ENCODE measurements at regions not wholly inside any gene's neighbourhood (a gene's known extent, or its start where the extent isn't known, plus 50 kb on each side); places are given as distances from the start of the nearest gene placed in this dataset.
"Not testable (repeated sequence)": the region's sequence is repeated elsewhere in the genome, so short reads cannot be mapped to it uniquely, and the experiment has no call there.

DNA sequence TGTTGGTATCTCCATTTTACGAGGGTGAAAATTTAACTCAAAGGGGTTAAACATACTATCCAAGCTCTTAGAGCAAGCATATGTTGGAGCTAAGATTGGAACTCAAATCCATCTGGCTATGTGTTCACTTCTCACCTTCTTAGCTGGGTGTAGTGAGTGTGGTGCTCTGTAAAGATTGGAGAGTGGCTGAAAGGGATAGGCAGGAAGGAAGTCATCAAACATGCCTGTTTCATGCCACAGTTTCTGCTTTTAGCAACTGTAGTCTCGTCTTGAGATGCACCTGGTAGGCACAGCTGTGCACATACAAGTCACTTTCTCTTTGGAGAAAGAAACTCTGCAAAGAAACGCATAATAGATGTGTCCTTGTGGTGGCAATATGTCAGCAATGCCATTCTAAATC lies 189.1 kb upstream of the MDFIC2 start:
- DNase-seq (ENCODE audit: low read depth), result no peak

DNA sequence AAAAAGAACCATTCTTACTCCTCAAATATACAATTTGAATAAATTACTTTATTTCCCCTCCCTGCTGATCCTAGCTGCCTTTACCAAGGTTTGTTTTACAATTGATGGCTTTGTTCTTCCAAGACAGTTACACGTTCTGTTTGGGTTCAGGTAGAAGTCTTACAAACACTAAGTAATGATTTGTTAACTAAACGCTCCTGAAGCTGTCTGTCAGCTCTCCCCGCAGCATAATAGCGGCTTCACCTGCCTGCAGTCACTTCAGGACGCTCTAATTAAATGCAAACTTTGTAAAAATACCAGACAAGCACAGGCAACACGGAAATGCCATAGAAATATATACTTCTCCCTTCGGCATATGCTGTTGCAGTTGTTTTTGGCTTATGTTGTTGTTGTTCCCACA lies 176.4 kb upstream of the MDFIC2 start:
- no peak for DNase-seq (ENCODE audit: low read depth)

DNA sequence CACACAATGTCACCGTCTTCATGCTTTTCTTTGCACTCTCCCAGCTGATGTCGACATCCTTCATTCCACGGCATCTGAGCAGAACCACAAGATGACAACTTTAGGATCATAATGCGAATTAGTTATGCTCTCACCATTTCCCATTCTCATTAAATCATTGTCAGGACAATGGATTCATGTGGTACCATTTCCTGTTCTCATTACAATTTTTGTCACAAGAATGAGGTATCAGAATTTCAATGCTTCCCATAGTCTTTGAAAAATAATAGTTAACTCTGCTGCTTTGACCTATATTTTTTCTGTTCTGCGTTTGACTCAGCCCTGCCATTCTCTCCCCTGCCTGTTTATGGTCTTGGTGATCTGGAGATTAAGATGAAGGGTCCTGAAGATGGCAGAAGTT lies 175.7 kb upstream of the MDFIC2 start:
- DNase-seq (ENCODE audit: low read depth), result no peak

DNA sequence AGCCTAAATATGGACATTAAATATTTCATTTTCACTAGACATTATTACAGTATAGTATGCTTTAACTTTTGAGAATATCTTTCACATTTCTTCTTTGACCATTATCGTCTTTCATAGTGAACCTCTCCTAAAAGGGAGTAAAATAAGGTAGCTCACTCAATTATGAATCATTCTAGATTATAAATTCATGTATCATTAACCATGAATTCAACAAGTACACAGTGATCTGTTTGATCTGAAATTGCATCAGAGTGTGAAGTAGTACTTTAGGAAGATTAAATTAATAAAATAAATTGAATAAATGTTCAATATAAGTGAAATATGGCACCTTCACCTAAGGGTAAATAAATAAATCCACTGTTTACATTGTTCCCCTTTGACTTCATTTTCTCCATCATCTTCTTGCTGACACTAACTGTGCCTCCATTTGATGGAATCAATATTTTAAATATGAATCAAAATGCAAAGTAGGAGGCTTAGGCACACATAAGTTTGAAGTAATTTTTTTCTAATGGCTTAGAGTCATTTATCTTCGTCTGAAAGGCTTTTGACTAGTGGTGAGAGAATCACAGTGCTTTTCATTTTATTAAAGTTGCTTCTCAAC lies 174.1 kb upstream of the MDFIC2 start:
- DNase-seq (ENCODE audit: low read depth), result no peak

DNA sequence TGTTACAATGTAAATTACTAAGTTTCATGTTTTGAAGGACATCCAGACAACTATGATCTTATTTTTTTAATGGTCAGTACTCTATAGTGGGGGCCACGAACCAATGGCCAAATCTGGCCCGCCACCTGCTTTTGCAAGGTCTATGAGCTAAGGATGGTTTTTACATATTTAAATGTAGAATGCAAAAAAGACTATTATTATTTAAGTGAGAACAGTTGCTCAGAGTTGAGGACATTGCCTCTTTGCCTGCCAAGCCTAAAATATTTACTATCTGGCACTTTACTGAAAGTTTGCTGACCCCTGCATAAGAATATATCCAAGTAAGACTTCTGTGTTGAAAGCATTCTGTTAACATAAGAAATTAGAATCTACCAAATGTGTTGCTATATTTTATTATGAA lies 163.7 kb upstream of the MDFIC2 start:
- no peak for DNase-seq (ENCODE audit: low read depth)

DNA sequence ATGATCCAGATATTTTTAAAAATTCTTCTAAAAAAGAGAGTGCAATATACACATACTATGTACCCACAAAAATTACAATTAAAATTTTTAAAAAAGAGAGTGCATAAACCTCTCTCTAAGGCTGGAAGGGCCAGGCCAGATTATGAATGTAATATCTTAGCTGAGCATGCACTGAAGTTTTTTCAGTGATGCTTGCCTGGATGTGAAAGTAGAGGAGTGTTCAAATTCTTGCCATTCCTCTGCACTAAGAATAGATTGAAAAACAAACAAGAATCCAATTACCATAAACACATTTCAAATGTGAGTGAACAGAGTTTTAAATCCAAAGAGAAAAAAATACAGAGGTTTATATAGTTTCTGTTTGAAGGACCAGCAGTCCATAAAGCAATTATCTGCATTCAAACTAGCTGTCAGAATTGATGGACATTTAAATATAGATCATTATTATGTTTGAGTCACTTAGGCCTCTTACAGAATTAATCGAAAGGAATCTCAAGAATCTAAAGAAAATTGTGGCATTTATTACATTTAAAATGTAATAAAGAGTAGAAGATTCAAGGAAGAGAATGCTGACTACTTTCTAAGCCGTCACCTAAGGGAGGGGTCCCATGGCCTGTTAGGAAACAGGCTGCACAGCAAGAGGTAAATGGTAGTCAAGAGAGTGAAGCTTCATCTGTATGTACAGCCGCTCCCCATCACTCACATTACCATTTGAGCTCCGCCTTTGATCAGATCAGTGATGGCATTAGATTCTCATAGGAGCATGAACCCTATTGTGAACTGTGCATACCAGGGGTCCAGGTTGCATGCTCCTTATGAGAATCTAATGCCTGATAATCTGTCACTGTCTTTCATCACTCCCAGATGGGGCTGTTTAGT lies 159.3 kb upstream of the MDFIC2 start:
- DNase-seq (ENCODE audit: low read depth), result no peak

DNA sequence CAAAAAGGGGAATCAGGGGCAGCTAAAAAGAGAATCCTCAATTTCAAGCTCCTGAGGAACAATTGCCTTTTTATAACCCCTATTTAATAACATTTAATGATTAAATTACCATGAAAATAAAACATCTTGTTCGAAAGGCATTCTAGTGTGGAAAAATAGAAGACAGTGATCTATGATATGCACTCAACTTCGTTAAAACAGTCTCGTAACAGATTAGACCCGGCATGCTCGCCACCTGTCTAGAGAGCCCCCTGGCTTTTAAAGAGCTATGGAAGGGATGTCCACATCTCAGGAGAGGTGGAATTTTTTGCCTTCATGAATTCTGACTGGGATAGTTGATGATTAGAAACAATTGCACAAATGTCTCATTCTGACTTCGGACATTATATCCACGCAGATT lies 153.7 kb upstream of the MDFIC2 start:
- DNase-seq (ENCODE audit: low read depth), result no peak

DNA sequence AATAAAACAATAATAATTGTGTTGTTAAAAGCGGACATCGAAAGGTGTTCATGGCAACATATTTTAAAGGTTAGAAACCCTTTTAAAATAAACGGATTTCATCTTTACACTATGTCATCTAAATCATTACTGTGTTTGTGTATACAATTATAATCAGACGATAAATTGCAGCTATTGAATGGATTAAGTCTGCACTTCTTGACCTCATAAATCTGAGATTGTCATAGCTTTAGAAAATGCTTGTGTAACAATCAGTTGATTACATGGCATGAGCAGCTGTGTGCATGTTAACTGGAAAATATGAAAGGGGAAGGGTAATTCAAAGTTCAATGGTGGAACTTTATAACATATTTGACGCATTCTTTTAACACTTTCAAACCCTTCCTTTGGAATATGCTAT lies 152.4 kb upstream of the MDFIC2 start:
- no peak for DNase-seq (ENCODE audit: low read depth)

DNA sequence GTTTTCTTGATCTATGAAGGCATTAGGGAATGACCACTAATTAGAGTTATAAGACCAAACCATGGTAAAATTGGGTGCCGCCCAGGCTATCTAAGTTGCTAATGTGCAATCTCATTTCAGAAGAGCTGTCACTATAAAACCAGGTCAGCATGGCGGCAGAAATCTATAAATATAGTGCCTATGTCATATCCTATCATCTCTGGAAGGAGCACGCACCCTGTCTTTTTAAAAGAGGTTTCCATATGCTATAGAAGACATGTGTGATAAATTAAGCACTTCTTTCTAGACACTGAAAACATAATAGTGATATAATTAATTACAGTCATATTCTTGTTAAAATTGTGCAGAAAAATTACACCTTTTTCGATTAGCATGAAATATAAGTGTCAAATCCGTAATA lies 152.0 kb upstream of the MDFIC2 start:
- DNase-seq (ENCODE audit: low read depth), result no peak

DNA sequence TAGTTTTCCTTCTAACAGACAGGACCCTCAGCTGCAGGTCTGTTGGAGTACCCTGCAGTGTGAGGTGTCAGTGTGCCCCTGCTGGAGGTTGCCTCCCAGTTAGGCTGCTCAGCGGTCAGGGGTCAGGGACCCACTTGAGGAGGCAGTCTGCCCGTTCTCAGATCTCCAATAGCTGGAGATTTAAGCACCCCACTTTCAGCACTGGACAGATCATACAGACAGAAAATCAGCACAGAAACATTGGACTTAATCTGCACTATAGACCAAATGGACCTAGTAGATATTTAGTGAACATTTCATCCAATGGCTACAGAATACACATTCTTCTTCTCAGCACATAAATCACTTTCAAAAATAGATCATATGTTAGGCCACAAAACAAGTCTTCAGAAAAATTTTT lies 137.8 kb upstream of the MDFIC2 start:
- DNase-seq (ENCODE audit: low read depth), result not testable (repeated sequence)

DNA sequence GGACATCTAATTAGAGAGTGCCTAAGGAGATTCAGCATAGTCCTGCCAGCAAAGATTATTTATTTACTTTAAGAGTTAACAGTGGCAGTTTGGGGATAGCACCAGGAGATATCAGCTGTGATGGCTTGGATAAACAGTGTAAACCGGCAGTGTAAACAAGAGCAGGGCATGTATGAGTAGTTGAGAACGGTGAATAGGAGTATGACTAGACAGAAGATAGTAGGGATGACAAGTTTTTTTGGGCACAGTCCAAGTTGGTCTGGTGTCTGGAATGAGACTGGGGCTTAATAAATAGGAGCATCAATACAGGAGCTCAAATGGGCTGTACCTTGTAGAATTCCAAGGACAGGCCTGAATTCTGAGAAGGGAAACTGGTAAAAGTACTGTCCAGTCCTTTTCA lies 123.0 kb upstream of the MDFIC2 start:
- not testable (repeated sequence) for DNase-seq (ENCODE audit: low read depth)

DNA sequence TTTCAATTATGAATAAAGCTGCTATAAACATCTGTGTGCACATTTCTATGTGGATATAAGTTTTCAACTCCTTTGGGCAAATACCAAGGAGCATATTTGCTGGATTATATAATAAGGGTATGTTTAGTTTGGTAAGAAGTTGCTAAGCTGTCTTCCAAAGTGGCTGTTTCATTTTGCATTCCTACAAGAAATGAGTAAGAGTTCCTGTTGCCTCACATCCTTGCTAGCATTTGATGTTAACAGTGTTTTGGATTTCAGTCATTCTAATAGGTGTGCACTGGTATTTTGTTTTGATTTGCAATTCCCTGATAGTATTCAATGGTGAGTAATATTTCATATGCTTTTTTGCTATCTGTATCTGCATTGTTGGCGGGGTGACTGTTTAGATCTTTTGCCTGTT lies 120.7 kb upstream of the MDFIC2 start:
- DNase-seq (ENCODE audit: low read depth), result no peak

DNA sequence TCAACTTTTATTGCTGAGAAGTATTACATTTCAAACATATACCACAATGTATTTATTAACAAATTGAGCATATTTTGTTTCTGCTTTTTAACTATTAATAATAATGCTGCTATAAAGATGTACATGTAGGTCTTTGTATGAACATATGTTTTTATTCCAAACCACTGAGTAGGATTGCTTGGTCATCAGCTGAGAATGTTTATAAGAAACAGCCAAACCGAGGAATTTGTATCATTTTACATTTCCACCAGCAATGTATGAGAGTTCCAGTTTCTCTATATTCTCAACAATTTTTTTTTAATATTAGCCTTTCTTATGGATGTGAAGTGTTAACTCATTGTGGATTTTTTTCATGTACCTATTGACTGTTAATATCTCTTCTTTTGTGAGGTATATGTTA lies 119.5 kb upstream of the MDFIC2 start:
- no peak for DNase-seq (ENCODE audit: low read depth)

DNA sequence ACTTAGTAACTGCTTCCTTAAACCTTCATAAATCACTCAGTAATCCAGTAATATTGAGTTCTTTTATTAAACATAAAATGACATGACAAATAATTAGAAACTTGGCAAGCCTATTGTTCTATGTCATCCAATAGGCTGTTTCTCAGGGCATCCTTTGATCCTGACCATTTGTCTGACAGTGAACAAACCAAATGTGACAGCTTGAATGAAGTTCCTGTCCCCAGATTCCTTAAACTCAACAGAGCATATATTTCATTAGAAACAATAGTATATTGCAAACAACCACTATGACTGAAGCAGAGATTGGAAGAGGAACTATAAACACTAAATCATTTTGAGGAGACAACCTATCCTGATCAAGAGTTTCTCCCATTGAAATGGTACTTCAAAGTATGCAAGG lies 113.6 kb upstream of the MDFIC2 start:
- no peak for DNase-seq (ENCODE audit: low read depth)

DNA sequence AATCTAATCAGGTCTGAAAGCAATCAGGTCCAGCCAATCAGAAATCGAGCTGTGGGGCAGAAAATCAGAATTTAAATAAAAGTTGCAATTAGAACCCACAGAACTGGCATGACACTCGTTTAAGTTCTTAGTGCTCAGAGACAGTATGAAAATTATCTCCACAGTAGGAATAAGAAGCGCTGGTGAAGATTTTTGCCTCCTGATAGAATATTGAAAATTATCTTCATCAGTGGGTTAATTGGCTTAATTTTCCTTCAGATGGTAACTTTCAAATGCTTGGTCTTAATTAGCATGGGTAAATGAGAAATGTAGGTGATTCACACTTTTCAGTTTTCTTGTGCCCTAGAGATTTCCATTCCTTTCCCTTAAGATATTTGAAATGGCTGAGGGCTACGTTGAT lies 109.1 kb upstream of the MDFIC2 start:
- DNase-seq (ENCODE audit: low read depth), result no peak

DNA sequence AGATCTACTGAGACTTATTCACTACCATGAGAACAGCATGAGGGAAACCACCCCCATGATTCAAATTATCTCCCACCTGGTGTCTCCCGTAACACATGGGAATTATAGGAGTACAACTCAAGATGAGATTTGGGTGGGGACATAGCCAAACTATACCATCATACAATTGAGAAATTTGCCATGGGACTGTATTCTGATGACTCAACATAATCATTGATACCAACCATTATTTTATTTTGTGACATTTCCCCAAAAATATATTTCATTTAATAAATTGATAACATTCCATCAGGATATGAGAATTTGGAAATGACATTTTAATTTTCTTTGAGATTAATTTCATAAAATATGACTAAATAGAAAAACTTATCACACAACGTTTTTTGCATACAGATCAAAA lies 96.6 kb upstream of the MDFIC2 start:
- DNase-seq (ENCODE audit: low read depth), result no peak

DNA sequence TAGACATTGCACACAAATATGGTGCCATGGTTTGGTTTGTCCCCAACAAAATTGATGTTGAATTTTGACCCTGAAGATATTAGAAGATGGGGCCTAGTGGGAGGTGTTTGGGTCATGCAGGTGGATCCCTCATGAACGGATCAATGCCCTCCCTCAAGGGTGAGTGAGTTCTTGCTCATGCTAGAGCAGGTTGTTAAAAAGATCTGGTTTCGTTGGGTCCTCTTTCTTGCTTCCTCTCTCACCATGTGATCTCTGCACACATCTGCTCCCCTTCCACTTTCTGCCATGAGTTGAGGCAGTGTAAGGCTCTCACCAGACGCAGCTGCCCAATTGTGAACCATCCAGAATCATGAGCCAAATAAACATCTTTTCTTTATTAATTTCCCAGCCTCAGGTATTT lies 87.8 kb upstream of the MDFIC2 start:
- DNase-seq (ENCODE audit: low read depth), result no peak

DNA sequence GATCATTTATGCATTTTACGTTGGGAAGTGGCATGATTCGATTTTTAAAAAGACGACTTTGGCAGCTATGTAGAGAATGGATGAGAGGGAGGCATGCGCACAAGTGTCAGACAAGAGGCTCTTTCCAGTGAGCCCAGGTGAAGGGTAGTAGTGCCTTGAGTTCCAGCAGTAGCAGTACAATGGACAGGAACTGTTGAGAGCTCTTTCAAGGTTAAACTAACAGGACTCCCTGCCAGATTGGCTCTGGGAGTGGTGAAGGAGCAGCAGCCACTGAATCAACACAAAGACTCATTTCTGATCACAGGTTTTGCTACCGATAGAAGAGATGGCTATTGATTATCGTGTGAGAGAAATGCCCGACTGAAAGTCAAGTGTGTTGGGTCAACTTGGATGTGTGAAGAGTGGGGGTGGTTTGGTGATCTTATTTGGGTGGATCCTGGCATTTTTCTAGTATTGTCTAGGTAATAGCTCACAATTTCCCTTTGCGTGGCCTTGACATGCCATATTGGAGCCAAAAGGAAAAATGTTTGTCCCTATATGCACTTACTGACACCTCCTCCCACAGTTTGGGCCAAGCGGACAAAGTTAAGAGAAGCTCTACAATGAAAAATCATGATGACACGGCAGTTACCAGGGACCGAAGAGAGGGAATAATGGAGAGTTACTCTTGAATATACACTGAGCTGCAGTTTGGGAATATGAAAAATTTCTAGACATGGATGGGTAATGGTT lies 81.6 kb upstream of the MDFIC2 start:
- DNase-seq (ENCODE audit: low read depth), result no peak

DNA sequence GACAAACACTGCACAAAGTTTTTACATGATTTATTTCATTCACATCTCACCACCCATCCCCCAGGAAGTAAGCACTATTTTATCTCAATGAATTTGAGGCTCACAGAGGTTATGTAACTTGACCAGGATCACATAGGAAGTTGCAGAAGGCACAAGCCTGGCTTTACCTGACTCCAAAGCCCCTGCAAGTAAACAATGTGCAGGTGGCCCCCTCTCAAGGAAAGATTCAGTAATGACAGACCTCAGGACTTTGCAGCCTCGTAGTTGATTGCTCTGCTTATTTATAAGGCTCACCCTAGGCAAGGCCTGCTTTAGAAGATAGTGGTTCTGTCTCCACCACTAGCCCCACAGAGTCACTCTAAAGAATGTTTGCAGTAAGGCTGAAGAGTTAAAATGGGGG lies 79.8 kb upstream of the MDFIC2 start:
- DNase-seq (ENCODE audit: low read depth), result no peak

DNA sequence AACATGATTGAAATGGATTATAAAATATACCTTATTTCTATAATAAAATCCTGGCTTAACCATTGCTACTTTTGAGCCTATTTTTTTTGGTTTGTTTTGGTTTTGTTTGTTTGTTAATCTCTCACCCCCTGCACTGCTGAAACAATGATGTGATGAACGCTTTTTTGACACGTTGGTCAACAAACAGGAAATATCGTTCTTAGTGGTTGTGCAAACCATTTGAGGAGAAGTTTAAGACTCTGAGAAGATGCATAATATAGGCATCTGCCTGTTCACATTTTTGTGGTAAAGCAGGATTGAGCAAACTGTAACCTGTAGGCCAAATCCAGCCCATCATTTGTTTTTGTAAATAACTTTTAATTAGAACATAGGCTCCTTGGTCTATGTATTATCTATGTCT lies 75.5 kb upstream of the MDFIC2 start:
- DNase-seq (ENCODE audit: low read depth), result no peak

DNA sequence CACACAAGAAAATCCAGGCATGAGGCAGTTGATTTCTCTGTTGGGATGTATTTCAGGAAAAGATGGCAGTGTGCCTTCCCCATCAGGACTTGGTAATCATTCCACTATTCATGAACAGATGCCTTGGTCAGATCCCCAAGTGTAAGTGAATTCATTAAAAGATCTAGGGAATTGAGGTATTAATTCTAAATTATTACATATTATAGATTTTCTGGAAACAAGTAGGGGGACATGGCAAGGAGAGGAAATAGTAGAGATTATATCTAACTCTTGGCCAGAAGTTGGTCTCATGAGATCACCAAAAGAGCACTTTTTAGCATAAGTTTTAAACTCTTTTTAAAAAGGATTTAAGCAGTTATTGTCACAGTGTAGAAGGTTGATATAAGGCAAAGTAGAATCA lies 74.4 kb upstream of the MDFIC2 start:
- DNase-seq (ENCODE audit: low read depth), result no peak

DNA sequence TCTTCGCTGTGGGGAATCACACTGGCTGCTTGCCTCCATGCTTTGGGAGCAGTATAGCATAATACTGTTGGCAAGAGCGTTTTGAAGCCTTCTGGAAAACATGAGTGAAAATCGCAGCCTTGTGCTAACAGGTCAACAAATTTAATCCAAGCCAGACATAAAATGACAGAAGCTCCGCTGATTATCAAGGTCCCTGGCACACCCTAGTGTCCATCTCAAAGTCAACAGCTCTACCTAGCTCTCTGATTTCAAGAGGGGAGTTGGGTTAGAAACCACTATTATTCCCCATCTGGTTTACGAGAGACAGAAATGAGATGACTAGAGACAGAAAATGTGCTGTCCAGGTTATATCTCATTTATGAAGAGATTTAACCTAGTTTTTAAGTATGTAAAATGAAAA lies 73.6 kb upstream of the MDFIC2 start:
- no peak for DNase-seq (ENCODE audit: low read depth)

DNA sequence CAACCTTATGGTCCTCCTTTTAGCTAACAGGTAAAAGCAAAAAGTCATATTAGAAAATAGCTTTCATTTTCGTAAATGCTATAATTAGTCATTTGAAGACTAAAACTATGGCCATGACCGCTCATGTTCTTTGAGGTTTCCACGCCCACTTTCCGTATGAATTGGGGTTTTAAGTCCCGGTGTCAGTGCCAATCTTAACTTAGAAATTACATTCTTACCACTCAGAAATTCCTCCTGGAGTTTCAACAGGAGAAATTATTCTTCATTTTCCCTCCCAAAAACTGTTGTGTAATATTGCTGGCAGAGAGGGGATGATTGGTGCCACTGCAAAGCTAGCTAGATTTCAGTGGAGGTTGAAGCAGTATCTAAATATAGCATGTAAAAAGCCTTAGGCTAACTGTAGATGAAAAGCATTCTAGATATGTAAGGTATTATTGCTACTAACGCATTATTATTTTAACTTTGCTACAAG lies 71.0 kb upstream of the MDFIC2 start:
- DNase-seq (ENCODE audit: low read depth), result no peak

Data from M059J (cell line).